HCT116 (cell line): ENCODE measurements at regions not wholly inside any gene's neighbourhood (a gene's known extent, or its start where the extent isn't known, plus 50 kb on each side); places are given as distances from the start of the nearest gene placed in this dataset.

ENCODE experiments used
- ATAC-seq: fragments of 200-7000 bp; cut with Tn5 transposase; 2 replicates; pipeline ENCODE4 v1.9.1; 2020; ENCODE audit warnings: mild to moderate bottlenecking, moderate library complexity
- BruUV-seq: library from RNA; stranded (reverse); fragments of 400-500 nt; replicated peaks from 2 replicates; lab custom pipeline; 2021; lab: Mats Ljungman, UMichigan
- CTCF ChIA-PET: fragments of 300-600 bp; sonication (Branson Sonifier 250); formaldehyde crosslinking; loops from one replicate; lab custom pipeline; 2021; ENCODE audit warnings: antibody characterized with exemption; lab: Charles Lee
- POLR2A ChIA-PET: fragments of 300-600, 350-600 bp; sonication (Branson Sonifier 250); formaldehyde crosslinking; loops from one replicate; lab custom pipeline; 2021; ENCODE audit warnings: antibody characterized with exemption; lab: Charles Lee
- RAD21 ChIA-PET, 2 experiments: fragments of 300-600 bp; sonication (Branson Sonifier 250); formaldehyde crosslinking; loops; one replicate each; lab custom pipeline; 2023; ENCODE audit warnings: low total read pairs in 2 of 2; ENCODE audit not compliant: uncharacterized antibody in 2 of 2, unreplicated experiment in 2 of 2, low non-redundant PET in 1 of 2; lab: Charles Lee
- DNase-seq: peaks from one replicate; pipeline ENCODE4 v3.0.0-alpha.2; 2010; ENCODE audit warnings: low read depth, low spot score
- H2AFZ ChIP-seq: fragments of 200-600 bp; shearing (Covaris generic), sonication (generic); 2 replicates; pipeline ENCODE4 v1.6.1; 2017; ENCODE audit warnings: low read depth, mixed run types, mixed read lengths, antibody characterized with exemption, low read length; ENCODE audit not compliant: poor library complexity, severe bottlenecking
- H3K27ac ChIP-seq: 2 replicates; pipeline ENCODE4 v1.5.1; 2012; ENCODE audit warnings: low read depth, low read length
- H3K27me3 ChIP-seq: fragments of 200-600 bp; sonication (generic); 2 replicates; pipeline ENCODE4 v1.6.1; 2016; ENCODE audit warnings: mixed run types, low read length, mixed read lengths; ENCODE audit not compliant: insufficient read depth
- H3K36me3 ChIP-seq, 2 experiments: fragments of 200-500 bp in 1 of 2; fragments of 200-600 bp in 1 of 2; sonication (Bioruptor generic) in 1 of 2; sonication (generic) in 1 of 2; 2 replicates each; pipeline versions ENCODE4 v1.5.1 to v1.6.1; 2014 to 2016; ENCODE audit warnings: low read length in 2 of 2, inconsistent platforms in 1 of 2, mixed read lengths in 1 of 2, mixed run types in 1 of 2; ENCODE audit not compliant: insufficient read depth in 2 of 2, control insufficient read depth in 1 of 2
- H3K4me1 ChIP-seq, 2 experiments: fragments of 200-600 bp in 1 of 2; sonication (generic) in 1 of 2; 2 replicates each; pipeline versions ENCODE4 v1.5.1 to v1.6.1; 2012 to 2017; ENCODE audit warnings: low read length in 2 of 2, inconsistent platforms in 1 of 2, mild to moderate bottlenecking in 1 of 2, mixed read lengths in 1 of 2, mixed run types in 1 of 2, moderate library complexity in 1 of 2; ENCODE audit not compliant: insufficient read depth in 2 of 2, control insufficient read depth in 1 of 2
- H3K4me2 ChIP-seq: fragments of 200-600 bp; sonication (generic); 2 replicates; pipeline ENCODE4 v1.6.1; 2017; ENCODE audit warnings: mixed run types, low read length, mixed read lengths
- H3K4me3 ChIP-seq, 2 experiments: fragments of 200-600 bp in 1 of 2; sonication (generic) in 1 of 2; replicated peaks in 1 of 2; 2 replicates each; pipeline ENCODE4 v1.5.1; 2011 to 2016; ENCODE audit warnings: low read length in 2 of 2, control low read depth in 1 of 2, low read depth in 1 of 2, mild to moderate bottlenecking in 1 of 2, mixed read lengths in 1 of 2, mixed run types in 1 of 2
- H3K79me2 ChIP-seq: fragments of 200-600 bp; sonication (generic); 2 replicates; pipeline ENCODE4 v1.6.1; 2017; ENCODE audit warnings: mild to moderate bottlenecking, mixed run types, low read length, moderate library complexity, mixed read lengths; ENCODE audit not compliant: insufficient read depth
- H3K9ac ChIP-seq: fragments of 200-600 bp; sonication (generic); 2 replicates; pipeline ENCODE4 v1.6.1; 2016; ENCODE audit warnings: low read length, mixed read lengths
- H3K9me2 ChIP-seq: fragments of 200-600 bp; sonication (generic), shearing (Covaris generic); 2 replicates; pipeline ENCODE4 v1.6.1; 2017; ENCODE audit warnings: mixed run types, mild to moderate bottlenecking, moderate library complexity; ENCODE audit not compliant: insufficient read depth
- H3K9me3 ChIP-seq, 2 experiments: fragments of 200-500 bp in 1 of 2; fragments of 200-600 bp in 1 of 2; sonication (Bioruptor generic) in 1 of 2; sonication (generic) in 1 of 2; 2 replicates each; pipeline ENCODE4 v1.6.1; 2014 to 2017; ENCODE audit warnings: low read length in 2 of 2, mixed read lengths in 2 of 2, inconsistent platforms in 1 of 2, low read depth in 1 of 2, mild to moderate bottlenecking in 1 of 2, mixed run types in 1 of 2, moderate library complexity in 1 of 2; ENCODE audit not compliant: control insufficient read depth in 1 of 2, insufficient read depth in 1 of 2
- H4K20me1 ChIP-seq: fragments of 200-600 bp; sonication (generic), shearing (Covaris generic); 2 replicates; pipeline ENCODE4 v1.6.1; 2017; ENCODE audit warnings: mixed run types, mild to moderate bottlenecking, moderate library complexity; ENCODE audit not compliant: insufficient read depth
- ATF3 ChIP-seq: IDR thresholded peaks from 2 replicates; pipeline ENCODE4 v1.6.1; 2012
- CBX3 ChIP-seq: IDR thresholded peaks from 2 replicates; pipeline ENCODE4 v1.6.1; 2012; ENCODE audit warnings: low read depth
- CEBPB ChIP-seq: IDR thresholded peaks from 2 replicates; pipeline ENCODE4 v1.6.1; 2012; ENCODE audit warnings: low read depth
- CTCF ChIP-seq, 3 experiments: fragments of 200-600 bp in 1 of 3; sonication (generic) in 1 of 3; IDR thresholded peaks in 2 of 3; conservative IDR thresholded peaks in 1 of 3; 2 replicates each; pipeline ENCODE4 v1.5.1; 2012 to 2017; ENCODE audit warnings: low read depth in 2 of 3, low read length in 2 of 3, antibody characterized with exemption in 1 of 3, borderline replicate concordance in 1 of 3, control low read depth in 1 of 3, mild to moderate bottlenecking in 1 of 3, mixed read lengths in 1 of 3, mixed run types in 1 of 3, moderate library complexity in 1 of 3; ENCODE audit not compliant: insufficient read depth in 1 of 3
- EGR1 ChIP-seq: IDR thresholded peaks from 2 replicates; pipeline ENCODE4 v1.6.1; 2012; ENCODE audit warnings: low read depth
- EZH2 ChIP-seq: fragments of 200-600 bp; sonication (generic); IDR thresholded peaks from 2 replicates; pipeline ENCODE4 v1.6.1; 2017; ENCODE audit warnings: antibody characterized with exemption, mixed run types
- EZH2phosphoT487 ChIP-seq: fragments of 200-600 bp; IDR thresholded peaks from 2 replicates; pipeline ENCODE4 v1.6.1; 2018; ENCODE audit warnings: antibody characterized with exemption, borderline replicate concordance
- JUND ChIP-seq: IDR thresholded peaks from 2 replicates; pipeline ENCODE4 v1.6.1; 2012
- MAX ChIP-seq: IDR thresholded peaks from 2 replicates; pipeline ENCODE4 v1.6.1; 2012
- POLR2A ChIP-seq: IDR thresholded peaks from 2 replicates; pipeline ENCODE4 v1.7.0; 2011; ENCODE audit warnings: borderline replicate concordance; ENCODE audit not compliant: insufficient read depth, insufficient read length; ENCODE audit errors: extremely low read depth
- POLR2AphosphoS5 ChIP-seq: IDR thresholded peaks from 2 replicates; pipeline ENCODE4 v1.6.1; 2011; ENCODE audit warnings: mild to moderate bottlenecking, low read depth, low read length, moderate library complexity
- RAD21 ChIP-seq: IDR thresholded peaks from 2 replicates; pipeline ENCODE4 v1.6.1; 2012; ENCODE audit warnings: low read depth, mild to moderate bottlenecking
- SIN3A ChIP-seq: IDR thresholded peaks from 2 replicates; pipeline ENCODE4 v1.6.1; 2012; ENCODE audit warnings: low read depth
- SP1 ChIP-seq: IDR thresholded peaks from 2 replicates; pipeline ENCODE4 v1.6.1; 2012; ENCODE audit warnings: low read depth
- TCF7L2 ChIP-seq: IDR thresholded peaks from 2 replicates; pipeline ENCODE4 v1.7.0; 2011; ENCODE audit warnings: borderline replicate concordance, inconsistent platforms; ENCODE audit not compliant: insufficient read depth, insufficient read length; ENCODE audit errors: extremely low read depth
- YY1 ChIP-seq: IDR thresholded peaks from 2 replicates; pipeline ENCODE4 v1.6.1; 2011; ENCODE audit warnings: low read length, low read depth, moderate library complexity, mild to moderate bottlenecking; ENCODE audit not compliant: insufficient replicate concordance; ENCODE audit errors: extremely low read depth
- ZBTB33 ChIP-seq: IDR thresholded peaks from 2 replicates; pipeline ENCODE4 v1.6.1; 2011; ENCODE audit warnings: mild to moderate bottlenecking, low read length, moderate library complexity; ENCODE audit not compliant: insufficient replicate concordance; ENCODE audit errors: extremely low read depth
- ZFX ChIP-seq: fragments of 450-650 bp; IDR thresholded peaks from 2 replicates; pipeline ENCODE4 v1.6.1; 2017
- ZNF274 ChIP-seq: fragments of 200-500 bp; sonication (Bioruptor generic); IDR thresholded peaks from 2 replicates; pipeline ENCODE4 v1.6.1; 2014; ENCODE audit warnings: mild to moderate bottlenecking, low read depth, low read length, inconsistent platforms
- intact Hi-C: fragments of 100-400 bp; cut with micrococcal nuclease; formaldehyde crosslinking; loops from 2 replicates; pipeline ENCODE4 v1.10.0; 2022
- TF ChIP-seq, protein P1 (sequence below): IDR thresholded peaks from 2 replicates; pipeline ENCODE4 v1.6.1; 2012; ENCODE audit warnings: low read depth

DNA sequence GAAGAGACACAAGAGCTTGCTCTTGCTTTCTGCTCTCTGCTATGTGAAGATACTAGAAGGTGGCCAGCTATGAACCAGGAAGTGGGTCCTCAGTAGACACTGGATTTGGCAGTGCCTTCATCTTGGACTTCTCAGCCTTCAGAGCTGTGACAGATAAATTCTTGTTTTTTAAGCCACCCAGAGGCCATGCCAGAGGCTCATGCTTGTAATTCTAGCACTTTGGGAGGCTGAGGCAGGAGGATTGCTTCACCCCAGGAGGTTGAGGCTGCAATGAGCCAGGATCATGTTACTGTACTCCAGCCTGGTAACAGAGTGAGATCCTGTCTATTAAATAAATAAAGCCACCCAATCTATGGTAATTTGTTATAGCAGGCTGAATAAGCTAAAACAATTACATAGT is 185.5 kb upstream of the SALL4 start:
- Histone ChIP-seq H3K9me3 (no peaks in the 10 kb centered on the region), H3K9me2 (no peaks in the 10 kb centered on the region), H3K36me3 (no peaks in the 10 kb centered on the region), H4K20me1 (no peaks in the 10 kb centered on the region), H2AFZ (no peak overlapping the region), H3K9ac (no peak overlapping the region), H3K27ac (no peak overlapping the region), H3K27me3 (no peaks in the 10 kb centered on the region), H3K4me1 (peaks cover 15 to 21% of the 10 kb centered on the region in 2 experiments), H3K79me2 (no peaks in the 10 kb centered on the region), H3K4me2 (no peak overlapping the region), H3K4me3 (no peak overlapping the region)
- TF ChIP-seq, protein P1, sequence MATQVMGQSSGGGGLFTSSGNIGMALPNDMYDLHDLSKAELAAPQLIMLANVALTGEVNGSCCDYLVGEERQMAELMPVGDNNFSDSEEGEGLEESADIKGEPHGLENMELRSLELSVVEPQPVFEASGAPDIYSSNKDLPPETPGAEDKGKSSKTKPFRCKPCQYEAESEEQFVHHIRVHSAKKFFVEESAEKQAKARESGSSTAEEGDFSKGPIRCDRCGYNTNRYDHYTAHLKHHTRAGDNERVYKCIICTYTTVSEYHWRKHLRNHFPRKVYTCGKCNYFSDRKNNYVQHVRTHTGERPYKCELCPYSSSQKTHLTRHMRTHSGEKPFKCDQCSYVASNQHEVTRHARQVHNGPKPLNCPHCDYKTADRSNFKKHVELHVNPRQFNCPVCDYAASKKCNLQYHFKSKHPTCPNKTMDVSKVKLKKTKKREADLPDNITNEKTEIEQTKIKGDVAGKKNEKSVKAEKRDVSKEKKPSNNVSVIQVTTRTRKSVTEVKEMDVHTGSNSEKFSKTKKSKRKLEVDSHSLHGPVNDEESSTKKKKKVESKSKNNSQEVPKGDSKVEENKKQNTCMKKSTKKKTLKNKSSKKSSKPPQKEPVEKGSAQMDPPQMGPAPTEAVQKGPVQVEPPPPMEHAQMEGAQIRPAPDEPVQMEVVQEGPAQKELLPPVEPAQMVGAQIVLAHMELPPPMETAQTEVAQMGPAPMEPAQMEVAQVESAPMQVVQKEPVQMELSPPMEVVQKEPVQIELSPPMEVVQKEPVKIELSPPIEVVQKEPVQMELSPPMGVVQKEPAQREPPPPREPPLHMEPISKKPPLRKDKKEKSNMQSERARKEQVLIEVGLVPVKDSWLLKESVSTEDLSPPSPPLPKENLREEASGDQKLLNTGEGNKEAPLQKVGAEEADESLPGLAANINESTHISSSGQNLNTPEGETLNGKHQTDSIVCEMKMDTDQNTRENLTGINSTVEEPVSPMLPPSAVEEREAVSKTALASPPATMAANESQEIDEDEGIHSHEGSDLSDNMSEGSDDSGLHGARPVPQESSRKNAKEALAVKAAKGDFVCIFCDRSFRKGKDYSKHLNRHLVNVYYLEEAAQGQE: no peak
- no peak for TF ChIP-seq EZH2phosphoT487
- no peak for TF ChIP-seq ATF3
- no peak for TF ChIP-seq EZH2
- no peak for TF ChIP-seq YY1
- TF ChIP-seq EGR1: no peak
- TF ChIP-seq TCF7L2: no peak
- no peak for TF ChIP-seq ZBTB33
- TF ChIP-seq POLR2AphosphoS5: no peak
- no peak for TF ChIP-seq ZNF274
- no peak for TF ChIP-seq RAD21
- no peak for TF ChIP-seq JUND
- TF ChIP-seq CEBPB: no peak
- no peak for TF ChIP-seq SIN3A
- no peak for TF ChIP-seq CBX3
- TF ChIP-seq ZFX: no peak
- no peak for TF ChIP-seq POLR2A
- TF ChIP-seq SP1: no peak
- TF ChIP-seq CTCF (IDR thresholded peaks at IDR 0.05 in 2 of 3, conservative IDR thresholded peaks at IDR 0.05 in 1 of 3; ENCODE audit: borderline replicate concordance in 1 of 3, insufficient read depth in 1 of 3, low read depth in 2 of 3, low read length in 2 of 3): no peak
- TF ChIP-seq MAX: no peak
- POLR2A ChIA-PET: interaction anchor here (0.6 to 1.2 kb wide), 2 partner anchors 23 to 112 kb away, joined by 3 read pairs; no protein-coding TSS in a partner anchor
- DNase-seq: no peak
- CTCF ChIA-PET: no interaction called here
- BruUV-seq: no TSS peak
- no peak for ATAC-seq
- intact Hi-C loops: no loop called here
- RAD21 ChIA-PET: no interaction called here
